NT2/D1 (cell line): ENCODE measurements at regions not wholly inside any gene's neighbourhood (a gene's known extent, or its start where the extent isn't known, plus 50 kb on each side); places are given as distances from the start of the nearest gene placed in this dataset.

ENCODE experiments used
- DNase-seq: peaks from one replicate; pipeline ENCODE4 v3.0.0-alpha.2; 2011; ENCODE audit warnings: low read depth, low spot score
- H3K27me3 ChIP-seq: 2 replicates; pipeline ENCODE4 v1.6.0; 2011; ENCODE audit warnings: mild to moderate bottlenecking; ENCODE audit not compliant: insufficient read length, insufficient read depth
- H3K36me3 ChIP-seq: 2 replicates; pipeline ENCODE4 v1.6.1; 2011; ENCODE audit warnings: mild to moderate bottlenecking, low read length, mixed read lengths; ENCODE audit not compliant: insufficient read depth, insufficient read length
- H3K4me1 ChIP-seq: 2 replicates; pipeline ENCODE4 v1.5.1; 2011; ENCODE audit not compliant: insufficient read depth, insufficient read length
- H3K4me3 ChIP-seq: 2 replicates; pipeline ENCODE4 v1.5.1; 2011; ENCODE audit warnings: low read depth; ENCODE audit not compliant: insufficient read length
- H3K9ac ChIP-seq: 2 replicates; pipeline ENCODE4 v1.6.0; 2011; ENCODE audit warnings: low read depth; ENCODE audit not compliant: insufficient read length
- H3K9me3 ChIP-seq: 2 replicates; pipeline ENCODE4 v1.5.1; 2011; ENCODE audit warnings: mild to moderate bottlenecking, low read length; ENCODE audit not compliant: insufficient read depth
- SUZ12 ChIP-seq: IDR thresholded peaks from 2 replicates; pipeline ENCODE4 v1.6.1; 2011; ENCODE audit not compliant: insufficient read length, insufficient read depth; ENCODE audit errors: extremely low read depth
- YY1 ChIP-seq: IDR thresholded peaks from 2 replicates; pipeline ENCODE4 v1.6.1; 2011; ENCODE audit not compliant: insufficient read length, insufficient read depth
- ZNF274 ChIP-seq: IDR thresholded peaks from 2 replicates; pipeline ENCODE4 v1.6.1; 2011; ENCODE audit warnings: mild to moderate bottlenecking, low read depth, low read length

DNA sequence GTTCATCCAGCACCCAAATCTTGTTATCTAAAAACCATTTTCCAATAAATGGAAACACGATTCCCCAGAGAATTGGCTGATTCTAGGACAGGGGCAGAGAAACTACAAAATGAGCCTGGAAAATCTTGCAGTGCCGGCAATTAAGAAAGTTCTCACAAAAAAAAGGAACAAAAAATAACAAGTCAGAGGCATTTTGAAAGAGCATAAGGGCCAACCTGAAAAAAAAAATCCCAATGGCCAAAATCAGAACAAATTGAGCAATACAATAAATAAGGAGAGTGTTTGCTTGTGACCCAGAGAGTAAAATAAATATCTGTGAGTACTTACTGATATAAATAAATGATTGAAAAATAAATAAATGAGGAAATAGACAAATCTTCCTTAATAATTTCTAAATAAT is 55.1 kb upstream of the S1PR3 start:
- Histone ChIP-seq H3K27me3 (no peaks in the 10 kb centered on the region), H3K9ac (no peak overlapping the region), H3K36me3 (no peaks in the 10 kb centered on the region), H3K4me1 (no peaks in the 10 kb centered on the region), H3K4me3 (no peak overlapping the region), H3K9me3 (peaks cover 8% of the 10 kb centered on the region; the same call in 1 of the 2 replicates)
- TF ChIP-seq ZNF274 (no peak), YY1 (no peak), SUZ12 (no peak)
- no peak for DNase-seq

- H3K9ac ChIP-seq, result no peak overlapping the region
- no peak overlapping the region for H3K4me3 ChIP-seq
- TF ChIP-seq SUZ12 (no peak), YY1 (no peak), ZNF274 (no peak)
- H3K27me3 ChIP-seq, result no peaks in the 10 kb centered on the region
- no peak for DNase-seq
- no peaks in the 10 kb centered on the region for H3K36me3 ChIP-seq
- H3K9me3 ChIP-seq, result peaks cover 5% of the 10 kb centered on the region; the same call in 1 of the 2 replicates
- no peaks in the 10 kb centered on the region for H3K4me1 ChIP-seq
These were observed 54.6 kb upstream of the S1PR3 start for GRCh38 chr9:88936668-88937067.

GRCh38 chr9:88937248-88937647 is 54.0 kb upstream of the S1PR3 start:
- Histone ChIP-seq H3K9me3 (peaks cover 5% of the 10 kb centered on the region; the same call in 1 of the 2 replicates), H3K27me3 (no peaks in the 10 kb centered on the region), H3K4me1 (no peaks in the 10 kb centered on the region), H3K9ac (no peak overlapping the region), H3K4me3 (no peak overlapping the region), H3K36me3 (no peaks in the 10 kb centered on the region)
- TF ChIP-seq ZNF274 (no peak), SUZ12 (no peak), YY1 (no peak)
- no peak for DNase-seq

- Histone ChIP-seq H3K36me3 (no peaks in the 10 kb centered on the region), H3K4me1 (no peaks in the 10 kb centered on the region), H3K9me3 (peaks cover 5% of the 10 kb centered on the region; the same call in 1 of the 2 replicates), H3K4me3 (no peak overlapping the region), H3K9ac (no peak overlapping the region), H3K27me3 (no peaks in the 10 kb centered on the region)
- TF ChIP-seq SUZ12, result no peak
- no peak for TF ChIP-seq ZNF274
- no peak for TF ChIP-seq YY1
- DNase-seq, result no peak
These were observed 53.1 kb upstream of the S1PR3 start for GRCh38 chr9:88938189-88938588.
